Upper lobe of left lung (tissue), 6 donors: ENCODE measurements at regions not wholly inside any gene's neighbourhood (a gene's known extent, or its start where the extent isn't known, plus 50 kb on each side); places are given as distances from the start of the nearest gene placed in this dataset.
A peak's percentile ranks its signal among the peaks of the same experiment; 100 is the strongest.

Experiments
- ATAC-seq, 2 donors: fragments of 200-7000 bp; cut with Tn5 transposase; one replicate each; pipeline ENCODE4 v1.9.1; 2022; ENCODE audit warnings: mild to moderate bottlenecking in 2 of 2, moderate library complexity in 2 of 2; ENCODE audit not compliant: low FRiP score in 2 of 2
- DNase-seq, 2 donors: peaks; one replicate each; pipeline ENCODE4 v3.0.0-alpha.2; 2019 to 2020
- H3K27ac ChIP-seq, 4 donors: fragments of 200-600 bp; sonication (generic); one replicate each; pipeline ENCODE4 v1.5.1; 2016 to 2019
- H3K27me3 ChIP-seq, 4 donors: fragments of 200-600 bp; sonication (generic); one replicate each; pipeline ENCODE4 v1.5.1; 2017 to 2019
- H3K36me3 ChIP-seq, 4 donors: fragments of 200-600 bp; sonication (generic); one replicate each; pipeline ENCODE4 v1.5.1; 2016 to 2019
- H3K4me1 ChIP-seq, 4 donors: fragments of 200-600 bp; sonication (generic); one replicate each; pipeline ENCODE4 v1.5.1; 2018 to 2019
- H3K4me3 ChIP-seq, 4 donors: fragments of 200-600 bp; sonication (generic); one replicate each; pipeline ENCODE4 v1.5.1; 2017 to 2019; ENCODE audit warnings: mild to moderate bottlenecking in 2 of 4, moderate library complexity in 1 of 4
- H3K9me3 ChIP-seq, 4 donors: fragments of 200-600 bp; sonication (generic); one replicate each; pipeline ENCODE4 v1.5.1; 2018 to 2019
- CTCF ChIP-seq, 6 experiments: fragments of 450-650 bp in 4 of 6; fragments of 200-600 bp in 2 of 6; sonication (generic) in 2 of 6; IDR thresholded peaks; one replicate each; pipeline ENCODE4 v1.5.1; 2016 to 2019; ENCODE audit warnings: antibody characterized with exemption in 6 of 6
- EP300 ChIP-seq, 4 donors: sonication (generic); formaldehyde crosslinking; IDR thresholded peaks; one replicate each; pipeline ENCODE4 v1.5.1; 2017; ENCODE audit warnings: antibody characterized with exemption in 4 of 4, control low read depth in 2 of 4
- POLR2A ChIP-seq, 4 donors: fragments of 450-650 bp; IDR thresholded peaks; one replicate each; pipeline ENCODE4 v1.5.1; 2016 to 2017; ENCODE audit warnings: antibody characterized with exemption in 4 of 4, mild to moderate bottlenecking in 2 of 4
- POLR2AphosphoS5 ChIP-seq, 2 donors: sonication (generic); formaldehyde crosslinking; IDR thresholded peaks; one replicate each; pipeline ENCODE4 v1.5.1; 2017; ENCODE audit warnings: antibody characterized with exemption in 2 of 2
- WGBS, 2 donors: methylation state at CpG; one replicate each; pipeline ENCODE4 v1.1.5; 2017 to 2018; 5-methylcytosine and 5-hydroxymethylcytosine counted together
- donor health status: DM: no; HTN: no; CAD: no; lungs with moderate emphysema.
- donor health status: DM: no; HTN: yes; CAD: no; lungs with severe emphysema.

- no peaks in the 10 kb centered on the region for H3K9me3 ChIP-seq
- TF ChIP-seq EP300 (IDR thresholded peaks at IDR 0.05) (no peak), POLR2AphosphoS5 (IDR thresholded peaks at IDR 0.05) (no peak), POLR2A (IDR thresholded peaks at IDR 0.05) (no peak), CTCF (IDR thresholded peaks at IDR 0.05) (no peak)
- H3K36me3 ChIP-seq = no peaks in the 10 kb centered on the region
- H3K4me3 ChIP-seq = no peak overlapping the region
- 40 to 54% methylated on average over 4 of the region's 4 CpGs for WGBS, 2 donors
- H3K27ac ChIP-seq = no peak overlapping the region
- peaks cover 0 to 10% (median 2%) of the 10 kb centered on the region in 4 donors for H3K4me1 ChIP-seq
- DNase-seq (peak in 1 of 2 donors; percentile 30), ATAC-seq (peak; percentile 11 to 65)
- no peaks in the 10 kb centered on the region for H3K27me3 ChIP-seq
These were observed 75.6 kb downstream of the ICOS start for GRCh38 chr2:204012072-204012653.

GRCh38 chr2:204015118-204015843, 78.7 kb downstream of the ICOS start:
- DNase-seq = no peak
- no peaks in the 10 kb centered on the region for H3K27me3 ChIP-seq
- H3K27ac ChIP-seq = no peak overlapping the region
- H3K9me3 ChIP-seq = no peaks in the 10 kb centered on the region
- no peak for ATAC-seq
- TF ChIP-seq POLR2AphosphoS5 (IDR thresholded peaks at IDR 0.05) (no peak), EP300 (IDR thresholded peaks at IDR 0.05) (no peak), CTCF (IDR thresholded peaks at IDR 0.05) (no peak), POLR2A (IDR thresholded peaks at IDR 0.05) (no peak)
- 67 to 77% methylated on average over 8 of the region's 8 CpGs for WGBS, 2 donors
- H3K4me1 ChIP-seq = peaks cover 0 to 10% (median 2%) of the 10 kb centered on the region in 4 donors
- H3K36me3 ChIP-seq = no peaks in the 10 kb centered on the region
- no peak overlapping the region for H3K4me3 ChIP-seq

GRCh38 chr2:204018717-204019116, 82.2 kb downstream of the ICOS start:
- H3K4me3 ChIP-seq = no peak overlapping the region
- H3K27ac ChIP-seq = no peak overlapping the region
- H3K9me3 ChIP-seq = no peaks in the 10 kb centered on the region
- TF ChIP-seq POLR2A (IDR thresholded peaks at IDR 0.05) (no peak), EP300 (IDR thresholded peaks at IDR 0.05) (no peak), CTCF (IDR thresholded peaks at IDR 0.05) (no peak), POLR2AphosphoS5 (IDR thresholded peaks at IDR 0.05) (no peak)
- ATAC-seq (no peak), DNase-seq (peak in 1 of 2 donors; percentile 6)
- no peaks in the 10 kb centered on the region for H3K4me1 ChIP-seq
- 85 to 89% methylated on average over 6 of the region's 6 CpGs for WGBS, 2 donors
- H3K27me3 ChIP-seq = no peaks in the 10 kb centered on the region
- H3K36me3 ChIP-seq = no peaks in the 10 kb centered on the region

- TF ChIP-seq POLR2AphosphoS5 (IDR thresholded peaks at IDR 0.05) (no peak), EP300 (IDR thresholded peaks at IDR 0.05) (no peak), CTCF (IDR thresholded peaks at IDR 0.05) (no peak), POLR2A (IDR thresholded peaks at IDR 0.05) (no peak)
- ATAC-seq (no peak), DNase-seq (no peak)
- 83 to 88% methylated on average over 6 of the region's 6 CpGs for WGBS, 2 donors
- Histone ChIP-seq H3K9me3 (no peaks in the 10 kb centered on the region), H3K4me1 (peaks cover 0 to 5% (median 0%) of the 10 kb centered on the region in 4 donors), H3K4me3 (no peak overlapping the region), H3K27me3 (no peaks in the 10 kb centered on the region), H3K27ac (no peak overlapping the region), H3K36me3 (no peaks in the 10 kb centered on the region)
These were observed 83.3 kb downstream of the ICOS start for GRCh38 chr2:204019572-204020501.
